HepG2 (cell line): ENCODE measurements at regions not wholly inside any gene's neighbourhood (a gene's known extent, or its start where the extent isn't known, plus 50 kb on each side); places are given as distances from the start of the nearest gene placed in this dataset.

Experiments used
- ATAC-seq: fragments of 200-7000 bp; cut with Tn5 transposase; 3 replicates; pipeline ENCODE4 v1.9.1; 2020; ENCODE audit warnings: mild to moderate bottlenecking, moderate library complexity
- BruUV-seq: library from RNA; stranded (reverse); fragments of 400-500 nt; replicated peaks from 2 replicates; lab custom pipeline; 2021; lab: Mats Ljungman, UMichigan
- CTCF ChIA-PET: fragments of 300-600 bp; formaldehyde crosslinking; extraction: SDS; loops from one replicate; lab custom pipeline; 2021; ENCODE audit warnings: low total read pairs, inconsistent platforms, low intra/inter-chr PET ratio; lab: Yijun Ruan, JAX
- POLR2A ChIA-PET: fragments of 350-600 bp; sonication (Branson Sonifier 250); formaldehyde crosslinking; loops from one replicate; lab custom pipeline; 2020; ENCODE audit warnings: antibody characterized with exemption, inconsistent platforms; lab: Yijun Ruan, JAX
- DNase-seq: peaks from one replicate; pipeline ENCODE4 v3.0.0-alpha.2; 2015; ENCODE audit warnings: low spot score
- FAIRE-seq: peaks from 3 replicates; lab custom pipeline; 2011; peaks lifted over from hg19 to GRCh38; lab: Jason Lieb, UNC
- H2AFZ ChIP-seq: one replicate; pipeline ENCODE4 v1.6.1; 2011; ENCODE audit warnings: low read length, inconsistent platforms
- H3K27ac ChIP-seq: fragments of 300-600 bp; 3 replicates; pipeline ENCODE4 v1.8.0; 2011; ENCODE audit warnings: mixed run types, mild to moderate bottlenecking, mixed read lengths, low read length, inconsistent platforms; ENCODE audit not compliant: insufficient read depth; ENCODE audit errors: extremely low read length
- H3K27me3 ChIP-seq, 2 experiments: fragments of 200-600 bp in 1 of 2; 2 replicates in 1 of 2; 3 replicates in 1 of 2; pipeline versions ENCODE4 v1.6.0 to v1.8.0; 2011; ENCODE audit warnings: low read length in 2 of 2, mild to moderate bottlenecking in 2 of 2, moderate library complexity in 2 of 2, inconsistent platforms in 1 of 2; ENCODE audit not compliant: insufficient read depth in 2 of 2, control insufficient read depth in 1 of 2
- H3K36me3 ChIP-seq, 2 experiments: fragments of 200-600 bp in 1 of 2; replicated peaks in 1 of 2; 2 replicates in 1 of 2; 3 replicates in 1 of 2; pipeline versions ENCODE4 v1.5.1 to v1.8.0; 2011; ENCODE audit warnings: low read length in 2 of 2, inconsistent platforms in 1 of 2; ENCODE audit not compliant: insufficient read depth in 2 of 2, control insufficient read depth in 1 of 2
- H3K4me1 ChIP-seq: 2 replicates; pipeline ENCODE4 v1.5.1; 2012; ENCODE audit warnings: low read length, inconsistent platforms; ENCODE audit not compliant: insufficient read depth
- H3K4me2 ChIP-seq: 2 replicates; pipeline ENCODE4 v1.6.0; 2011; ENCODE audit warnings: low read depth, low read length, inconsistent platforms
- H3K4me3 ChIP-seq, 3 experiments: fragments of 200-600 bp in 1 of 3; sonication (generic), shearing (Covaris generic) in 1 of 3; replicated peaks in 1 of 3; 2 replicates each; pipeline ENCODE4 v1.5.1; 2011 to 2016; ENCODE audit warnings: low read length in 3 of 3, inconsistent platforms in 2 of 3, low read depth in 2 of 3, mild to moderate bottlenecking in 2 of 3, control low read depth in 1 of 3, mixed read lengths in 1 of 3; ENCODE audit not compliant: insufficient read depth in 1 of 3
- H3K79me2 ChIP-seq: one replicate; pipeline ENCODE4 v1.6.1; 2011; ENCODE audit warnings: low read length, inconsistent platforms; ENCODE audit not compliant: insufficient read depth
- H3K9ac ChIP-seq: 2 replicates; pipeline ENCODE4 v1.6.0; 2011; ENCODE audit warnings: mild to moderate bottlenecking, low read depth, low read length, inconsistent platforms; ENCODE audit not compliant: insufficient read depth
- H3K9me3 ChIP-seq: 2 replicates; pipeline ENCODE4 v1.5.1; 2012; ENCODE audit warnings: mild to moderate bottlenecking, low read length
- H4K20me1 ChIP-seq: 2 replicates; pipeline ENCODE4 v1.6.0; 2011; ENCODE audit warnings: inconsistent platforms, mild to moderate bottlenecking, low read length, moderate library complexity; ENCODE audit not compliant: insufficient read depth
- SRY ChIP-seq: sonication (generic); formaldehyde crosslinking; IDR thresholded peaks from 2 replicates; pipeline ENCODE4 v1.8.0; 2022; ENCODE audit warnings: mild to moderate bottlenecking, missing genetic modification reagents
- ZBED4 ChIP-seq: sonication (generic); formaldehyde crosslinking; IDR thresholded peaks from 2 replicates; pipeline ENCODE4 v1.4.0; 2020; ENCODE audit warnings: missing genetic modification reagents, borderline replicate concordance
- ZNF362 ChIP-seq: sonication (generic); formaldehyde crosslinking; IDR thresholded peaks from 2 replicates; pipeline ENCODE4 v1.4.0; 2020; ENCODE audit warnings: missing genetic modification reagents, mild to moderate bottlenecking, borderline replicate concordance
- ZNF484 ChIP-seq: sonication (generic); formaldehyde crosslinking; IDR thresholded peaks from 2 replicates; pipeline ENCODE4 v1.5.1; 2020; ENCODE audit warnings: mild to moderate bottlenecking, low read depth, missing genetic modification reagents, borderline replicate concordance
- ZNF550 ChIP-seq: sonication (generic); formaldehyde crosslinking; IDR thresholded peaks from 2 replicates; pipeline ENCODE4 v1.4.0; 2020; ENCODE audit warnings: mild to moderate bottlenecking, missing genetic modification reagents, borderline replicate concordance
- in situ Hi-C: cut with HindIII; loops from 2 replicates; pipeline ENCODE4 v1.10.0; 2017; ENCODE audit warnings: low pct_unique_long_range_greater_than_20kb; ENCODE audit not compliant: extremely low pct_ligation_motif_present
- intact Hi-C: fragments of 100-400 bp; cut with micrococcal nuclease; formaldehyde crosslinking; loops from one replicate; pipeline ENCODE4 v1.10.0; 2022; ENCODE audit not compliant: unreplicated experiment
- TF ChIP-seq, protein P1 (sequence below): sonication (generic); formaldehyde crosslinking; IDR thresholded peaks from 2 replicates; pipeline ENCODE4 v1.8.1; 2023; ENCODE audit warnings: missing genetic modification reagents, inconsistent platforms, borderline replicate concordance
- TF ChIP-seq, protein P2 (sequence below): sonication (generic); formaldehyde crosslinking; IDR thresholded peaks from 2 replicates; pipeline ENCODE4 v1.9.0; 2022; ENCODE audit warnings: low read depth, missing genetic modification reagents

GRCh38 chr1:163745204-163745603 lies 423.4 kb downstream of the NUF2 start (continued):
- TF ChIP-seq, protein P1, sequence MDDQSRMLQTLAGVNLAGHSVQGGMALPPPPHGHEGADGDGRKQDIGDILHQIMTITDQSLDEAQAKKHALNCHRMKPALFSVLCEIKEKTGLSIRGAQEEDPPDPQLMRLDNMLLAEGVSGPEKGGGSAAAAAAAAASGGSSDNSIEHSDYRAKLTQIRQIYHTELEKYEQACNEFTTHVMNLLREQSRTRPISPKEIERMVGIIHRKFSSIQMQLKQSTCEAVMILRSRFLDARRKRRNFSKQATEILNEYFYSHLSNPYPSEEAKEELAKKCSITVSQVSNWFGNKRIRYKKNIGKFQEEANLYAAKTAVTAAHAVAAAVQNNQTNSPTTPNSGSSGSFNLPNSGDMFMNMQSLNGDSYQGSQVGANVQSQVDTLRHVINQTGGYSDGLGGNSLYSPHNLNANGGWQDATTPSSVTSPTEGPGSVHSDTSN (CRISPR knock-in tag): no peak
- TF ChIP-seq ZNF550 (CRISPR knock-in tag) (no peak), ZNF362 (no peak), ZNF484 (no peak), SRY (CRISPR knock-in tag) (no peak)

DNA sequence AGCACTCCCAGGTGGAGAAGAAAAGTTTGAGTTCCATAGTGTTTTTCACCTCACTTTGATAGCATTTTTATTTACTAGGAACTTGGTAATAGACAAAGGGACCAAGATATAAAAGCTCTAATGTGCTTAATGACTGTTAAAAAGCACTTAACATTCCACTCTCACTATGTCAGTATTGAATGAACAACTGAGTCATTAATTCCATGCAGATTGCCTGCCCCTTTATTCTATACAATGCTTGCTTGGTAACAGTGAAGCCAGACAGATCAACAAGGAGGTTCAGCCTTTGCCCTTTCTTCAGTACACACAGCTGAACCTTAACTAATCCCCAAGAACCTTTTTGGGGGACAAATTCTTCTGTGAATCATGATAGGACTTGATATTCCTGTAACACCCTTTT lies 425.5 kb downstream of the NUF2 start:
- Histone ChIP-seq H3K4me1 (no peaks in the 10 kb centered on the region), H4K20me1 (no peaks in the 10 kb centered on the region), H3K27ac (no peak overlapping the region), H2AFZ (no peak overlapping the region), H3K4me2 (no peak overlapping the region), H3K79me2 (no peaks in the 10 kb centered on the region), H3K9ac (no peak overlapping the region)
- BruUV-seq: no TSS peak
- no peak for DNase-seq
- FAIRE-seq: no peak
- in situ Hi-C loops: no loop called here
- intact Hi-C loops: no loop called here
- CTCF ChIA-PET: no interaction called here
- TF ChIP-seq, protein P2, sequence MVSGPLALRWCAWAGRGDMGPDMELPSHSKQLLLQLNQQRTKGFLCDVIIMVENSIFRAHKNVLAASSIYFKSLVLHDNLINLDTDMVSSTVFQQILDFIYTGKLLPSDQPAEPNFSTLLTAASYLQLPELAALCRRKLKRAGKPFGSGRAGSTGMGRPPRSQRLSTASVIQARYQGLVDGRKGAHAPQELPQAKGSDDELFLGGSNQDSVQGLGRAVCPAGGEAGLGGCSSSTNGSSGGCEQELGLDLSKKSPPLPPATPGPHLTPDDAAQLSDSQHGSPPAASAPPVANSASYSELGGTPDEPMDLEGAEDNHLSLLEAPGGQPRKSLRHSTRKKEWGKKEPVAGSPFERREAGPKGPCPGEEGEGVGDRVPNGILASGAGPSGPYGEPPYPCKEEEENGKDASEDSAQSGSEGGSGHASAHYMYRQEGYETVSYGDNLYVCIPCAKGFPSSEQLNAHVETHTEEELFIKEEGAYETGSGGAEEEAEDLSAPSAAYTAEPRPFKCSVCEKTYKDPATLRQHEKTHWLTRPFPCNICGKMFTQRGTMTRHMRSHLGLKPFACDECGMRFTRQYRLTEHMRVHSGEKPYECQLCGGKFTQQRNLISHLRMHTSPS (CRISPR knock-in tag): no peak
- TF ChIP-seq ZBED4 (CRISPR knock-in tag): no peak
- TF ChIP-seq, all 625 proteins: peak for 0
- Histone ChIP-seq H3K9me3 (peaks cover 75% of the 10 kb centered on the region), H3K27me3 (no peaks in the 10 kb centered on the region), H3K4me3 (no peak overlapping the region), H3K36me3 (no peaks in the 10 kb centered on the region)
- no peak for ATAC-seq
- POLR2A ChIA-PET: no interaction called here
